GM12873 (cell line): ENCODE measurements at regions not wholly inside any gene's neighbourhood (a gene's known extent, or its start where the extent isn't known, plus 50 kb on each side); places are given as distances from the start of the nearest gene placed in this dataset.

Experiments used
- TF ChIP-seq, protein P1 (sequence below): IDR thresholded peaks from 2 replicates; pipeline ENCODE4 v1.5.1; 2012; ENCODE audit warnings: low read depth, mild to moderate bottlenecking, moderate library complexity, low read length, control low read depth; ENCODE audit not compliant: insufficient read depth; ENCODE audit errors: missing control alignments

DNA sequence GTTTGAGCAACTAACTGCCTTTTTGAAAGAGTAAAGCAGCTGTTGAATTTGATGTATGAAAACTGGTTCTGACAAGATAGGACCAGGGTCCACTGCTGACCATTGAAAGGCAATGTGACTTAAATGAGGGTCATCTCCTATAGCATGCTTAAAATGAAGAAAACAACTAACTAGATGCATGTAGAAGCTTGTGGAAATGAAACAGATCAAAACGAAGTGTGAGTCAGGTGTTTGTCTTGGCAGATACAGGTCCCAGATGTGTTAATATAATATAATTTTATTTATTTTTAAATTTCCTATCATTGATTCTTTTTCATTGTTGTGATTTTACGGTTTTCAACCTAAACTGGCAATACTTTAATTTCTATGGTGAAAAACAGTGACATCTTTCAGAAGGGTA is 83.6 kb downstream of the ATOH1 start:
- TF ChIP-seq, protein P1, sequence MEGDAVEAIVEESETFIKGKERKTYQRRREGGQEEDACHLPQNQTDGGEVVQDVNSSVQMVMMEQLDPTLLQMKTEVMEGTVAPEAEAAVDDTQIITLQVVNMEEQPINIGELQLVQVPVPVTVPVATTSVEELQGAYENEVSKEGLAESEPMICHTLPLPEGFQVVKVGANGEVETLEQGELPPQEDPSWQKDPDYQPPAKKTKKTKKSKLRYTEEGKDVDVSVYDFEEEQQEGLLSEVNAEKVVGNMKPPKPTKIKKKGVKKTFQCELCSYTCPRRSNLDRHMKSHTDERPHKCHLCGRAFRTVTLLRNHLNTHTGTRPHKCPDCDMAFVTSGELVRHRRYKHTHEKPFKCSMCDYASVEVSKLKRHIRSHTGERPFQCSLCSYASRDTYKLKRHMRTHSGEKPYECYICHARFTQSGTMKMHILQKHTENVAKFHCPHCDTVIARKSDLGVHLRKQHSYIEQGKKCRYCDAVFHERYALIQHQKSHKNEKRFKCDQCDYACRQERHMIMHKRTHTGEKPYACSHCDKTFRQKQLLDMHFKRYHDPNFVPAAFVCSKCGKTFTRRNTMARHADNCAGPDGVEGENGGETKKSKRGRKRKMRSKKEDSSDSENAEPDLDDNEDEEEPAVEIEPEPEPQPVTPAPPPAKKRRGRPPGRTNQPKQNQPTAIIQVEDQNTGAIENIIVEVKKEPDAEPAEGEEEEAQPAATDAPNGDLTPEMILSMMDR: no peak

DNA sequence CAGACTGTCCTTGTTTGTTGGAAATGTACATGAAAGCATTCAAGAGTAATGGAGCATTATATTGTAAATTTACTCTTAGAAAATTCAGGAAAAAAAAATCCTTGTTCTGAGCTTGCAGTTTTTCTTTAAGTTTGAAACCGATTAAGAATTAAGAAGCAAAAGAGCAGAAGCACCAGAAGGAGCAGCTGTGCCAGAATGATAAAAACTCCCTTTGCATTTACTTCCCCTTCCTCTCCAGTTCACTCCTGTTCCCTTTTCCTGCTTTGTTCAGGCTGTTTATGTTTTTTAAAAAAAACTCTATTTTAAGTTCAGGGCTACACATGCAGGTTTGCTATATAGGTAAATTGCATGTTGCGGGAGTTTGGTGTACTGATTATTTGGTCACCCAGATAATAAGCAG is 90.3 kb downstream of the ATOH1 start:
- TF ChIP-seq, protein P1: no peak

DNA sequence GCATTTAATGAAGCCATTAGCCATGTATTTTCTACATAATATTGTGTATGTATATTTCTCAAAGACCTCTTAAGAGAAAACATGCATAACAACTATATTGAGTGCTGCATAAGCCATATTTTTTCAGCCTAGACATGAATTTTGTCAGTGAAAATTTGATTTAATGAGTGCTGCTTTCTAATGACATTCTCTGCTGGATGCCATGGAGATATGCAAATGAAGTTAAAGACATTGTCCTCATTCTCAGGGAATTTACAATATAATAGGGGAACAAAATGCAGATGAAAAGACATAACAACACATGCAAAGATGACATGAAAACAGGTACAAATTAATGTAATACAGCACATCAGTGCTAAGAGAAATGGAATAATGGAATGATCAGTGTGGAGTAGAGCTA is 118.7 kb downstream of the ATOH1 start:
- TF ChIP-seq, protein P1: no peak

DNA sequence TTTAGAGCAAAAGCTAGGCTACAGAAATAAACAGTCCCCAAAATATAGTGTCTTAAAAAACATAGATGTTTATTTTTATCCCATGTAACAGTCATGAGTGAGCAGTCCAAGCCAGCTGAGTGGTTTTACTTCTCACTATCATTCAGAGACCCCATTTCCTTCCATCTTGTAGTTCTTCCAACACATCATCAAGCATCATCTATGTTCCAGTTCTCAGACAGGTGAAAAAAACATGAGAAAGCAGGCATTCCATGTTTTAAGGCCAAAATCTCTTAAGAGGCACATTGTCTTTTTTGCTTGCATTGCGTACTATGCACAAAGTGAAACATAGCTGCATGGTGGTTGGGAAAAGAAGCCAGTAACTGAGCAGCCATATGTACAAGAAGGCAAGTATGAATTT is 128.6 kb downstream of the ATOH1 start:
- TF ChIP-seq, protein P1: no peak

DNA sequence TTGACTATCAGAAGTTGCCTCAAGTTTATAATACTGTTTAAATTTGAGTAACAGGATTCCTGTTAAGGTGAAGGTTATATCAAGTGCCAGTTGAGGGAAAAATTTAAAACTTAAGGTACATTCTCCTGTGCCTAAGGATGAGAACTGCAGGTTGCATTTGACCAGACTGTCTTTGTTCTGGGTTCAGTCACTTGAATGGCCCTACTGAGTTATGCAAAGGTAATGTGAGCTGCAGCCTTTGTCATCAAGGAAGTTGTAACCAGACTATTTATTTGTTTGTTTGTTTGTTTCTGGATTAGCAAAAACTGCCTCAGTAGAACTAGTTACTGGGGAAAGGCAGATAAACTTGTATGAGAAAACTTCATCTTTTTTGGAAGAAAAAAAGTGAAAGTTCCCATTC is 131.9 kb downstream of the ATOH1 start:
- TF ChIP-seq, protein P1: no peak

DNA sequence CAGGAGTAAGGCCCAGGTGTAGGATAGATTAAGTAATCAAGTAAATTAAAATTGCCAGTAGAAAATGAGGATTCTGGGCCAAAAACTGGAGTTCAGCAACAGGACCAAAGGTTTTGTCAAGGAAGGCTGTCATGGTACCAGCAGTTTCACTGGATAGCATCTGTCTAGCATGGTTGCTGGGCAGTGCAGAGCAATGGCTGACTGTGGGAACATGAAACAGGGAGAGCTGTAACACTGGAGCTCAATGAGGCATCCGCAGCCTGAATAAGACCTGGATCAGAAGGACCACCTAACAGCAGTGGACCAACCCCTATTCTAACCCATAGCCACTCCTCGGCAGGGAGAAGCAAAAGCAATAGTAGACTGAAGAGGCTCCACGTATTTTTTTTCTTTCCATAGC is 132.4 kb downstream of the ATOH1 start:
- TF ChIP-seq, protein P1: no peak

DNA sequence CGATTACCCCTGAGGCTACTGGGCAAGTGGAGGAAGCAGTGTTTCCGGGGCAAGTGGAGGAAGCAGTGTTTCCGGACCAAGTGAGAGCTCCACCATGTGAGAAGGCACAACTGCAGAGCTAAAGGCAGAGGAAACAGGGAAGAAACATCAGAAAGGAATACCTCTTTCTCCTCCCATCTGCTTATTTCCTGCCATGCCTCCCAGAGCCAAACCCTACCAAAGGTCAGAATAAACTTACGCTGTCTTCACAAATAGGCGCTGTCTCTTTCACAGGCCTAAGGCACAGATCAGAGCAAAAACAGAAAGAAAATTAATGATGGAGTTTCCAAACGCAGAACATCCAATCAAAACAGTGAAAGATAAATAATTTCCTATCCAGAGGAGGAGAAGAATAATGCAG is 153.0 kb downstream of the ATOH1 start:
- TF ChIP-seq, protein P1: no peak
